Endothelial cell of umbilical vein (primary cell): ENCODE measurements at regions not wholly inside any gene's neighbourhood (a gene's known extent, or its start where the extent isn't known, plus 50 kb on each side); places are given as distances from the start of the nearest gene placed in this dataset.

Experiments used
- BruUV-seq: library from RNA; stranded (reverse); fragments of 400-500 nt; replicated peaks from 2 replicates; lab custom pipeline; 2021; lab: Mats Ljungman, UMichigan
- CTCF ChIA-PET: fragments of 300-600, 350-600 bp; sonication (Branson Sonifier 250); formaldehyde crosslinking; loops from one replicate; lab custom pipeline; 2021; ENCODE audit warnings: antibody characterized with exemption, inconsistent platforms; lab: Charles Lee
- POLR2A ChIA-PET: fragments of 300-600, 350-600 bp; sonication (Branson Sonifier 250); formaldehyde crosslinking; loops from one replicate; lab custom pipeline; 2021; ENCODE audit warnings: antibody characterized with exemption, inconsistent platforms; lab: Charles Lee
- DNase-seq: peaks from one replicate; pipeline ENCODE4 v3.0.0-alpha.2; 2011; ENCODE audit warnings: low read depth, low spot score
- FAIRE-seq: peaks from 2 replicates; lab custom pipeline; 2011; peaks lifted over from hg19 to GRCh38; lab: Jason Lieb, UNC
- H2AFZ ChIP-seq: 2 replicates; pipeline ENCODE4 v1.6.0; 2012; ENCODE audit warnings: low read depth, low read length, control low read depth, inconsistent platforms
- H3K27ac ChIP-seq: 2 replicates; pipeline ENCODE4 v1.5.1; 2011; ENCODE audit warnings: low read depth, mild to moderate bottlenecking, control low read depth, low read length, moderate library complexity; ENCODE audit not compliant: insufficient read depth
- H3K27me3 ChIP-seq, 2 experiments: 2 replicates each; pipeline versions ENCODE4 v1.6.0 to v1.6.1; 2011; ENCODE audit warnings: low read length in 2 of 2, mixed read lengths in 1 of 2; ENCODE audit not compliant: control insufficient read depth in 2 of 2, insufficient read depth in 2 of 2
- H3K36me3 ChIP-seq, 2 experiments: 2 replicates in 1 of 2; 3 replicates in 1 of 2; pipeline ENCODE4 v1.5.1; 2011; ENCODE audit warnings: low read length in 2 of 2, mild to moderate bottlenecking in 1 of 2, moderate library complexity in 1 of 2; ENCODE audit not compliant: control insufficient read depth in 2 of 2, insufficient read depth in 2 of 2; ENCODE audit errors: extremely low read depth in 1 of 2
- H3K4me1 ChIP-seq: 3 replicates; pipeline ENCODE4 v1.5.1; 2011; ENCODE audit warnings: mild to moderate bottlenecking, low read length; ENCODE audit not compliant: control insufficient read depth, insufficient read depth; ENCODE audit errors: extremely low read depth
- H3K4me2 ChIP-seq: 2 replicates; pipeline ENCODE4 v1.6.1; 2011; ENCODE audit warnings: low read length, control low read depth, mixed read lengths; ENCODE audit not compliant: insufficient read depth
- H3K4me3 ChIP-seq, 3 experiments: fragments of 200-600 bp in 1 of 3; sonication (generic), shearing (Covaris generic) in 1 of 3; replicated peaks in 1 of 3; 2 replicates each; pipeline ENCODE4 v1.5.1; 2011 to 2016; ENCODE audit warnings: control low read depth in 3 of 3, low read length in 3 of 3, mild to moderate bottlenecking in 2 of 3, inconsistent platforms in 1 of 3, low read depth in 1 of 3, moderate library complexity in 1 of 3; ENCODE audit not compliant: insufficient read depth in 1 of 3
- H3K79me2 ChIP-seq: 2 replicates; pipeline ENCODE4 v1.6.0; 2012; ENCODE audit warnings: low read length, inconsistent platforms; ENCODE audit not compliant: control insufficient read depth, insufficient read depth
- H3K9ac ChIP-seq: replicated peaks from 2 replicates; pipeline ENCODE3; 2011; ENCODE audit warnings: low read length, control low read depth; ENCODE audit not compliant: insufficient read depth; ENCODE audit errors: extremely low read depth
- H3K9me1 ChIP-seq: replicated peaks from 3 replicates; pipeline ENCODE4 v1.6.0; 2011; ENCODE audit warnings: mild to moderate bottlenecking, low read length; ENCODE audit not compliant: control insufficient read depth, insufficient read depth; ENCODE audit errors: extremely low read depth
- H3K9me3 ChIP-seq: replicated peaks from 2 replicates; pipeline ENCODE4 v1.5.1; 2012; ENCODE audit warnings: low read length, inconsistent platforms; ENCODE audit not compliant: control insufficient read depth, insufficient read depth
- H4K20me1 ChIP-seq: replicated peaks from 2 replicates; pipeline ENCODE3; 2011; ENCODE audit warnings: mild to moderate bottlenecking, low read length; ENCODE audit not compliant: control insufficient read depth, insufficient read depth; ENCODE audit errors: extremely low read depth
- EZH2 ChIP-seq: IDR thresholded peaks from 2 replicates; pipeline ENCODE4 v1.6.1; 2012; ENCODE audit warnings: borderline replicate concordance, low read depth, mild to moderate bottlenecking, moderate library complexity, low read length, inconsistent platforms; ENCODE audit not compliant: severe bottlenecking
- FOS ChIP-seq: IDR thresholded peaks from 2 replicates; pipeline ENCODE4 v1.6.1; 2011; ENCODE audit warnings: mild to moderate bottlenecking, low read length, moderate library complexity, borderline replicate concordance; ENCODE audit not compliant: insufficient read depth
- GATA2 ChIP-seq: IDR thresholded peaks from 2 replicates; pipeline ENCODE4 v1.7.0; 2011; ENCODE audit warnings: low read depth, mild to moderate bottlenecking, moderate library complexity, mixed read lengths, low read length; ENCODE audit not compliant: insufficient read length, insufficient read depth
- JUN ChIP-seq: IDR thresholded peaks from 2 replicates; pipeline ENCODE4 v1.6.1; 2011; ENCODE audit warnings: borderline replicate concordance, low read depth; ENCODE audit not compliant: insufficient read length, insufficient read depth
- MYC ChIP-seq: IDR thresholded peaks from one replicate; pipeline ENCODE4 v1.6.1; 2011; ENCODE audit warnings: mild to moderate bottlenecking, low read depth, low read length
- POLR2A ChIP-seq: IDR thresholded peaks from 2 replicates; pipeline ENCODE4 v1.6.1; 2012; ENCODE audit warnings: low read depth, mild to moderate bottlenecking, control low read depth, low read length
- POLR2AphosphoS5 ChIP-seq: IDR thresholded peaks from 2 replicates; pipeline ENCODE4 v1.6.1; 2012; ENCODE audit warnings: low read depth, mild to moderate bottlenecking, control low read depth, low read length, moderate library complexity; ENCODE audit not compliant: insufficient read depth
- dilution Hi-C: fragments of 300-500 bp; cut with MboI; formaldehyde crosslinking; loops from one replicate; pipeline ENCODE4 v1.15.0; 2019; ENCODE audit warnings: low sequenced_read_pairs; ENCODE audit not compliant: extremely low pct_ligation_motif_present
- intact Hi-C: fragments of 100-400 bp; cut with micrococcal nuclease; formaldehyde crosslinking; loops from one replicate; pipeline ENCODE4 v1.10.0; 2022
- TF ChIP-seq, protein P1 (sequence below): IDR thresholded peaks from 2 replicates; pipeline ENCODE4 v1.6.1; 2011; ENCODE audit not compliant: insufficient read depth, insufficient read length
- TF ChIP-seq, protein P2 (sequence below), 2 donors: IDR thresholded peaks; 1 replicate in 1 of 2; 2 replicates in 1 of 2; pipeline ENCODE4 v1.5.1; 2011; ENCODE audit warnings: low read length in 2 of 2, mild to moderate bottlenecking in 2 of 2, moderate library complexity in 2 of 2, control low read depth in 1 of 2, inconsistent platforms in 1 of 2, low read depth in 1 of 2; ENCODE audit not compliant: insufficient read depth in 1 of 2; ENCODE audit errors: extremely low read depth in 1 of 2

DNA sequence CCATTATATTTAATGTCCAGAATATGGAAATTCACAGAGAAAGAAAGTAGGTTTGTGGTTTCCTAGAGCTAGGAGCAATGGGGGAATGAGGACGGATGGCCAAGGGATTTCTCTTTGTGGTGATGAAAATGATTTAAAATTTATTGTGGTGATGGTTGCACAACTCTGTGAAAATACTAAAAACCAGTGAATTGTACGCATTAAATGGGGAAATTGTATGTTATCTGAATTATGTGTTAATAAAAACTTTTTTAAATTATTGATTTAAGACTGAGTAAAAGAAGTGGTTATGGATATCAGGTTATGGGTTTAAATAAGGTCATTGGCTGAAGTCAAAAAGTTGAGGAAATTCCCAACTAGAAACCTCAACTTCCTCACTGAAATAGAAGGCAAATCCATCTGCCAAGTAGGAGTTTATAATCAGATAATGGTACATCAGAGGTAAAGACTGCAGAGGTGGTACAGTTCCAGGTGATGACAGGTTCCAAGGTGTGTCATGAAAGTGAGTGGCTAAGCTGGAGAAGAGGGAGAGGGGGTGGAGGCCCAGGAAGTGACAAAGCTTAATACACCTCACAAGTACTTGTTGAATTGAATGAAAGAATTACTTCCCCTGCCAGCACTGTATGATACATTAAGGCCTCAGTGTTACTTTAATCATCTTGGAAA is 68.9 kb upstream of the CCDC71L start:
- intact Hi-C loops: no loop called here
- Histone ChIP-seq H3K9ac (no peak overlapping the region), H3K27me3 (no peaks in the 10 kb centered on the region), H3K4me3 (no peak overlapping the region), H3K9me3 (no peaks in the 10 kb centered on the region), H4K20me1 (no peaks in the 10 kb centered on the region), H3K9me1 (no peaks in the 10 kb centered on the region), H3K4me2 (no peak overlapping the region), H3K36me3 (no peaks in the 10 kb centered on the region), H3K4me1 (peaks cover 27% of the 10 kb centered on the region), H2AFZ (peak overlapping the region; percentile 45), H3K79me2 (no peaks in the 10 kb centered on the region), H3K27ac (no peak overlapping the region)
- FAIRE-seq (peak; percentile 21), DNase-seq (peak; percentile 31)
- ChIA-PET CTCF (interaction anchor here (0.9 to 3.8 kb wide), 5 partner anchors 12 to 191 kb away, joined by 3 to 28 read pairs (median 11); partner anchors contain the start of gene CCDC71L), POLR2A (interaction anchor here (1.2 kb wide), 1 partner anchor 442 kb away, joined by 4 read pairs; no protein-coding TSS in a partner anchor)
- no TSS peak for BruUV-seq
- TF ChIP-seq MYC (no peak), EZH2 (no peak), POLR2AphosphoS5 (no peak), FOS (no peak), GATA2 (no peak), JUN (no peak), POLR2A (no peak)
- TF ChIP-seq, protein P1, sequence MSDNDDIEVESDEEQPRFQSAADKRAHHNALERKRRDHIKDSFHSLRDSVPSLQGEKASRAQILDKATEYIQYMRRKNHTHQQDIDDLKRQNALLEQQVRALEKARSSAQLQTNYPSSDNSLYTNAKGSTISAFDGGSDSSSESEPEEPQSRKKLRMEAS: no peak
- TF ChIP-seq, protein P2, sequence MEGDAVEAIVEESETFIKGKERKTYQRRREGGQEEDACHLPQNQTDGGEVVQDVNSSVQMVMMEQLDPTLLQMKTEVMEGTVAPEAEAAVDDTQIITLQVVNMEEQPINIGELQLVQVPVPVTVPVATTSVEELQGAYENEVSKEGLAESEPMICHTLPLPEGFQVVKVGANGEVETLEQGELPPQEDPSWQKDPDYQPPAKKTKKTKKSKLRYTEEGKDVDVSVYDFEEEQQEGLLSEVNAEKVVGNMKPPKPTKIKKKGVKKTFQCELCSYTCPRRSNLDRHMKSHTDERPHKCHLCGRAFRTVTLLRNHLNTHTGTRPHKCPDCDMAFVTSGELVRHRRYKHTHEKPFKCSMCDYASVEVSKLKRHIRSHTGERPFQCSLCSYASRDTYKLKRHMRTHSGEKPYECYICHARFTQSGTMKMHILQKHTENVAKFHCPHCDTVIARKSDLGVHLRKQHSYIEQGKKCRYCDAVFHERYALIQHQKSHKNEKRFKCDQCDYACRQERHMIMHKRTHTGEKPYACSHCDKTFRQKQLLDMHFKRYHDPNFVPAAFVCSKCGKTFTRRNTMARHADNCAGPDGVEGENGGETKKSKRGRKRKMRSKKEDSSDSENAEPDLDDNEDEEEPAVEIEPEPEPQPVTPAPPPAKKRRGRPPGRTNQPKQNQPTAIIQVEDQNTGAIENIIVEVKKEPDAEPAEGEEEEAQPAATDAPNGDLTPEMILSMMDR (IDR thresholded peaks at IDR 0.05; ENCODE audit: extremely low read depth in 1 of 2, insufficient read depth in 1 of 2, low read depth in 1 of 2, low read length in 2 of 2): no peak
- dilution Hi-C loops: no loop called here
